Endothelial cell of umbilical vein (primary cell): ENCODE measurements at regions not wholly inside any gene's neighbourhood (a gene's known extent, or its start where the extent isn't known, plus 50 kb on each side); places are given as distances from the start of the nearest gene placed in this dataset.

Experiments
- EZH2 ChIP-seq: IDR thresholded peaks from 2 replicates; pipeline ENCODE4 v1.6.1; 2012; ENCODE audit warnings: borderline replicate concordance, low read depth, mild to moderate bottlenecking, moderate library complexity, low read length, inconsistent platforms; ENCODE audit not compliant: severe bottlenecking
- MYC ChIP-seq: IDR thresholded peaks from one replicate; pipeline ENCODE4 v1.6.1; 2011; ENCODE audit warnings: mild to moderate bottlenecking, low read depth, low read length
- POLR2A ChIP-seq: IDR thresholded peaks from 2 replicates; pipeline ENCODE4 v1.6.1; 2012; ENCODE audit warnings: low read depth, mild to moderate bottlenecking, control low read depth, low read length
- POLR2AphosphoS5 ChIP-seq: IDR thresholded peaks from 2 replicates; pipeline ENCODE4 v1.6.1; 2012; ENCODE audit warnings: low read depth, mild to moderate bottlenecking, control low read depth, low read length, moderate library complexity; ENCODE audit not compliant: insufficient read depth
- TF ChIP-seq, protein P1 (sequence below): IDR thresholded peaks from 2 replicates; pipeline ENCODE4 v1.6.1; 2011; ENCODE audit not compliant: insufficient read depth, insufficient read length
- TF ChIP-seq, protein P2 (sequence below), 2 donors: IDR thresholded peaks; 1 replicate in 1 of 2; 2 replicates in 1 of 2; pipeline ENCODE4 v1.5.1; 2011; ENCODE audit warnings: low read length in 2 of 2, mild to moderate bottlenecking in 2 of 2, moderate library complexity in 2 of 2, control low read depth in 1 of 2, inconsistent platforms in 1 of 2, low read depth in 1 of 2; ENCODE audit not compliant: insufficient read depth in 1 of 2; ENCODE audit errors: extremely low read depth in 1 of 2

DNA sequence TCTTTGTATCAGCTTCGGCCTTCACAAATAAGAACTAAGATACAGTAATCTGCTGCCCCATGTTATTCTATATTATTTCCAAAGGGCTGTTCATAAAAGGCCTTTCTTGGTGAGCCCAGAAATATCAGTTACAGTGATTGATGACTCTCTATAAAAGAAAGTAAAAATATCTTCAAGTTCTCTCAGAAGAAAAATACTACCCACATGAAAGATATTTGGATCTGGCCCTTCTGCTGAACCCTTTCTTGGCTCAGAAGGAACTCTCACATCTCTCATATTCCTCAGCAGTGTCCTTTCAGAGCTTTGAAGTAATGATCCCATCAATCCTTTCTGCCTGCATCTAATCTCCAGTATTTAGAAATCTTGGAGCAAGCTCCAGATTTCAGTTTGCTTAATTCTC lies 76.3 kb upstream of the SLITRK1 start:
- TF ChIP-seq POLR2A (no peak), POLR2AphosphoS5 (no peak), EZH2 (no peak), MYC (no peak)
- TF ChIP-seq, protein P1, sequence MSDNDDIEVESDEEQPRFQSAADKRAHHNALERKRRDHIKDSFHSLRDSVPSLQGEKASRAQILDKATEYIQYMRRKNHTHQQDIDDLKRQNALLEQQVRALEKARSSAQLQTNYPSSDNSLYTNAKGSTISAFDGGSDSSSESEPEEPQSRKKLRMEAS, result no peak
- TF ChIP-seq, protein P2, sequence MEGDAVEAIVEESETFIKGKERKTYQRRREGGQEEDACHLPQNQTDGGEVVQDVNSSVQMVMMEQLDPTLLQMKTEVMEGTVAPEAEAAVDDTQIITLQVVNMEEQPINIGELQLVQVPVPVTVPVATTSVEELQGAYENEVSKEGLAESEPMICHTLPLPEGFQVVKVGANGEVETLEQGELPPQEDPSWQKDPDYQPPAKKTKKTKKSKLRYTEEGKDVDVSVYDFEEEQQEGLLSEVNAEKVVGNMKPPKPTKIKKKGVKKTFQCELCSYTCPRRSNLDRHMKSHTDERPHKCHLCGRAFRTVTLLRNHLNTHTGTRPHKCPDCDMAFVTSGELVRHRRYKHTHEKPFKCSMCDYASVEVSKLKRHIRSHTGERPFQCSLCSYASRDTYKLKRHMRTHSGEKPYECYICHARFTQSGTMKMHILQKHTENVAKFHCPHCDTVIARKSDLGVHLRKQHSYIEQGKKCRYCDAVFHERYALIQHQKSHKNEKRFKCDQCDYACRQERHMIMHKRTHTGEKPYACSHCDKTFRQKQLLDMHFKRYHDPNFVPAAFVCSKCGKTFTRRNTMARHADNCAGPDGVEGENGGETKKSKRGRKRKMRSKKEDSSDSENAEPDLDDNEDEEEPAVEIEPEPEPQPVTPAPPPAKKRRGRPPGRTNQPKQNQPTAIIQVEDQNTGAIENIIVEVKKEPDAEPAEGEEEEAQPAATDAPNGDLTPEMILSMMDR (IDR thresholded peaks at IDR 0.05; ENCODE audit: extremely low read depth in 1 of 2, insufficient read depth in 1 of 2, low read depth in 1 of 2, low read length in 2 of 2), result no peak
